HCT116 (cell line): ENCODE measurements at regions not wholly inside any gene's neighbourhood (a gene's known extent, or its start where the extent isn't known, plus 50 kb on each side); places are given as distances from the start of the nearest gene placed in this dataset.

ENCODE experiments used
- ATAC-seq: fragments of 200-7000 bp; cut with Tn5 transposase; 2 replicates; pipeline ENCODE4 v1.9.1; 2020; ENCODE audit warnings: mild to moderate bottlenecking, moderate library complexity
- BruUV-seq: library from RNA; stranded (reverse); fragments of 400-500 nt; replicated peaks from 2 replicates; lab custom pipeline; 2021; lab: Mats Ljungman, UMichigan
- CTCF ChIA-PET: fragments of 300-600 bp; sonication (Branson Sonifier 250); formaldehyde crosslinking; loops from one replicate; lab custom pipeline; 2021; ENCODE audit warnings: antibody characterized with exemption; lab: Charles Lee
- POLR2A ChIA-PET: fragments of 300-600, 350-600 bp; sonication (Branson Sonifier 250); formaldehyde crosslinking; loops from one replicate; lab custom pipeline; 2021; ENCODE audit warnings: antibody characterized with exemption; lab: Charles Lee
- RAD21 ChIA-PET, 2 experiments: fragments of 300-600 bp; sonication (Branson Sonifier 250); formaldehyde crosslinking; loops; one replicate each; lab custom pipeline; 2023; ENCODE audit warnings: low total read pairs in 2 of 2; ENCODE audit not compliant: uncharacterized antibody in 2 of 2, unreplicated experiment in 2 of 2, low non-redundant PET in 1 of 2; lab: Charles Lee
- DNase-seq: peaks from one replicate; pipeline ENCODE4 v3.0.0-alpha.2; 2010; ENCODE audit warnings: low read depth, low spot score
- H2AFZ ChIP-seq: fragments of 200-600 bp; shearing (Covaris generic), sonication (generic); 2 replicates; pipeline ENCODE4 v1.6.1; 2017; ENCODE audit warnings: low read depth, mixed run types, mixed read lengths, antibody characterized with exemption, low read length; ENCODE audit not compliant: poor library complexity, severe bottlenecking
- H3K27ac ChIP-seq: 2 replicates; pipeline ENCODE4 v1.5.1; 2012; ENCODE audit warnings: low read depth, low read length
- H3K27me3 ChIP-seq: fragments of 200-600 bp; sonication (generic); 2 replicates; pipeline ENCODE4 v1.6.1; 2016; ENCODE audit warnings: mixed run types, low read length, mixed read lengths; ENCODE audit not compliant: insufficient read depth
- H3K36me3 ChIP-seq, 2 experiments: fragments of 200-500 bp in 1 of 2; fragments of 200-600 bp in 1 of 2; sonication (Bioruptor generic) in 1 of 2; sonication (generic) in 1 of 2; 2 replicates each; pipeline versions ENCODE4 v1.5.1 to v1.6.1; 2014 to 2016; ENCODE audit warnings: low read length in 2 of 2, inconsistent platforms in 1 of 2, mixed read lengths in 1 of 2, mixed run types in 1 of 2; ENCODE audit not compliant: insufficient read depth in 2 of 2, control insufficient read depth in 1 of 2
- H3K4me1 ChIP-seq, 2 experiments: fragments of 200-600 bp in 1 of 2; sonication (generic) in 1 of 2; 2 replicates each; pipeline versions ENCODE4 v1.5.1 to v1.6.1; 2012 to 2017; ENCODE audit warnings: low read length in 2 of 2, inconsistent platforms in 1 of 2, mild to moderate bottlenecking in 1 of 2, mixed read lengths in 1 of 2, mixed run types in 1 of 2, moderate library complexity in 1 of 2; ENCODE audit not compliant: insufficient read depth in 2 of 2, control insufficient read depth in 1 of 2
- H3K4me2 ChIP-seq: fragments of 200-600 bp; sonication (generic); 2 replicates; pipeline ENCODE4 v1.6.1; 2017; ENCODE audit warnings: mixed run types, low read length, mixed read lengths
- H3K4me3 ChIP-seq, 2 experiments: fragments of 200-600 bp in 1 of 2; sonication (generic) in 1 of 2; replicated peaks in 1 of 2; 2 replicates each; pipeline ENCODE4 v1.5.1; 2011 to 2016; ENCODE audit warnings: low read length in 2 of 2, control low read depth in 1 of 2, low read depth in 1 of 2, mild to moderate bottlenecking in 1 of 2, mixed read lengths in 1 of 2, mixed run types in 1 of 2
- H3K79me2 ChIP-seq: fragments of 200-600 bp; sonication (generic); 2 replicates; pipeline ENCODE4 v1.6.1; 2017; ENCODE audit warnings: mild to moderate bottlenecking, mixed run types, low read length, moderate library complexity, mixed read lengths; ENCODE audit not compliant: insufficient read depth
- H3K9ac ChIP-seq: fragments of 200-600 bp; sonication (generic); 2 replicates; pipeline ENCODE4 v1.6.1; 2016; ENCODE audit warnings: low read length, mixed read lengths
- H3K9me2 ChIP-seq: fragments of 200-600 bp; sonication (generic), shearing (Covaris generic); 2 replicates; pipeline ENCODE4 v1.6.1; 2017; ENCODE audit warnings: mixed run types, mild to moderate bottlenecking, moderate library complexity; ENCODE audit not compliant: insufficient read depth
- H3K9me3 ChIP-seq, 2 experiments: fragments of 200-500 bp in 1 of 2; fragments of 200-600 bp in 1 of 2; sonication (Bioruptor generic) in 1 of 2; sonication (generic) in 1 of 2; 2 replicates each; pipeline ENCODE4 v1.6.1; 2014 to 2017; ENCODE audit warnings: low read length in 2 of 2, mixed read lengths in 2 of 2, inconsistent platforms in 1 of 2, low read depth in 1 of 2, mild to moderate bottlenecking in 1 of 2, mixed run types in 1 of 2, moderate library complexity in 1 of 2; ENCODE audit not compliant: control insufficient read depth in 1 of 2, insufficient read depth in 1 of 2
- H4K20me1 ChIP-seq: fragments of 200-600 bp; sonication (generic), shearing (Covaris generic); 2 replicates; pipeline ENCODE4 v1.6.1; 2017; ENCODE audit warnings: mixed run types, mild to moderate bottlenecking, moderate library complexity; ENCODE audit not compliant: insufficient read depth
- CBX3 ChIP-seq: IDR thresholded peaks from 2 replicates; pipeline ENCODE4 v1.6.1; 2012; ENCODE audit warnings: low read depth
- CEBPB ChIP-seq: IDR thresholded peaks from 2 replicates; pipeline ENCODE4 v1.6.1; 2012; ENCODE audit warnings: low read depth
- ELF1 ChIP-seq: IDR thresholded peaks from 2 replicates; pipeline ENCODE4 v1.6.1; 2012; ENCODE audit warnings: low read depth, borderline replicate concordance
- EZH2 ChIP-seq: fragments of 200-600 bp; sonication (generic); IDR thresholded peaks from 2 replicates; pipeline ENCODE4 v1.6.1; 2017; ENCODE audit warnings: antibody characterized with exemption, mixed run types
- EZH2phosphoT487 ChIP-seq: fragments of 200-600 bp; IDR thresholded peaks from 2 replicates; pipeline ENCODE4 v1.6.1; 2018; ENCODE audit warnings: antibody characterized with exemption, borderline replicate concordance
- FOSL1 ChIP-seq: IDR thresholded peaks from 2 replicates; pipeline ENCODE4 v1.6.1; 2012; ENCODE audit warnings: low read depth
- POLR2AphosphoS5 ChIP-seq: IDR thresholded peaks from 2 replicates; pipeline ENCODE4 v1.6.1; 2011; ENCODE audit warnings: mild to moderate bottlenecking, low read depth, low read length, moderate library complexity
- RAD21 ChIP-seq: IDR thresholded peaks from 2 replicates; pipeline ENCODE4 v1.6.1; 2012; ENCODE audit warnings: low read depth, mild to moderate bottlenecking
- REST ChIP-seq: IDR thresholded peaks from 2 replicates; pipeline ENCODE4 v1.6.1; 2012; ENCODE audit warnings: low read depth
- SIN3A ChIP-seq: IDR thresholded peaks from 2 replicates; pipeline ENCODE4 v1.6.1; 2012; ENCODE audit warnings: low read depth
- ZFX ChIP-seq: fragments of 450-650 bp; IDR thresholded peaks from 2 replicates; pipeline ENCODE4 v1.6.1; 2017
- ZNF274 ChIP-seq: fragments of 200-500 bp; sonication (Bioruptor generic); IDR thresholded peaks from 2 replicates; pipeline ENCODE4 v1.6.1; 2014; ENCODE audit warnings: mild to moderate bottlenecking, low read depth, low read length, inconsistent platforms
- intact Hi-C: fragments of 100-400 bp; cut with micrococcal nuclease; formaldehyde crosslinking; loops from 2 replicates; pipeline ENCODE4 v1.10.0; 2022
- TF ChIP-seq, protein P1 (sequence below): IDR thresholded peaks from 2 replicates; pipeline ENCODE4 v1.6.1; 2012
- TF ChIP-seq, protein P2 (sequence below), 3 experiments: fragments of 200-600 bp in 1 of 3; sonication (generic) in 1 of 3; IDR thresholded peaks in 2 of 3; conservative IDR thresholded peaks in 1 of 3; 2 replicates each; pipeline ENCODE4 v1.5.1; 2012 to 2017; ENCODE audit warnings: low read depth in 2 of 3, low read length in 2 of 3, antibody characterized with exemption in 1 of 3, borderline replicate concordance in 1 of 3, control low read depth in 1 of 3, mild to moderate bottlenecking in 1 of 3, mixed read lengths in 1 of 3, mixed run types in 1 of 3, moderate library complexity in 1 of 3; ENCODE audit not compliant: insufficient read depth in 1 of 3
- TF ChIP-seq, protein P3 (sequence below): IDR thresholded peaks from 2 replicates; pipeline ENCODE4 v1.6.1; 2011; ENCODE audit warnings: mild to moderate bottlenecking, low read length, moderate library complexity; ENCODE audit not compliant: insufficient replicate concordance; ENCODE audit errors: extremely low read depth

DNA sequence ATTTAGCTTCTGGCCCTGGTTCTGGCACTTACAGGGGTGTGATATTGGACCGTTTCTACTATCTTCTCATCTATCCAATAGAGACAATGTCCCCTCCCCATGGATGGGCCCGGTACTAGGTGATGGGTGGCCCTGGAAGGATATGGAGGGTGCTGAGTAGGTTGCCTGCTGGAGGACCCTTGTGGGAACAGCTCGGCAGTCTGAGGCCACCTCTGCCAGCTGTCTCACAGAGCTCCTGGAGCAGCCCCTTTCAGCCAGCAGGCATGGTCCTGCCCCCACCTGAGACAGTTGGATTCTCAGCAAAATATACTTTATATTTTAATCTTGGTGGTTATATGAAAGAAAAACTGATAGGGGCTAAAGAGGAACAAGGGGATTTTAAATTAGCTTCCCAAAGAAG, 101.0 kb upstream of the LMO4 start:
- RAD21 ChIA-PET = no interaction called here
- no peak overlapping the region for H3K9ac ChIP-seq
- no peak for DNase-seq
- no peak overlapping the region for H3K27ac ChIP-seq
- H3K36me3 ChIP-seq = no peaks in the 10 kb centered on the region
- no peak overlapping the region for H3K4me3 ChIP-seq
- H3K27me3 ChIP-seq = no peaks in the 10 kb centered on the region
- H3K79me2 ChIP-seq = no peaks in the 10 kb centered on the region
- intact Hi-C loops = no loop called here
- POLR2A ChIA-PET = no interaction called here
- no peaks in the 10 kb centered on the region for H3K9me3 ChIP-seq
- H4K20me1 ChIP-seq = no peaks in the 10 kb centered on the region
- BruUV-seq = no TSS peak
- CTCF ChIA-PET = no interaction called here
- peaks cover 0 to 22% of the 10 kb centered on the region in 2 experiments; a peak in 2 of 4 replicates for H3K4me1 ChIP-seq
- no peaks in the 10 kb centered on the region for H3K9me2 ChIP-seq
- no peak for TF ChIP-seq CEBPB
- no peak for TF ChIP-seq EZH2
- no peak for TF ChIP-seq ZFX
- TF ChIP-seq POLR2AphosphoS5 = no peak
- TF ChIP-seq SIN3A = no peak
- TF ChIP-seq FOSL1 = no peak
- no peak for TF ChIP-seq CBX3
- TF ChIP-seq, protein P1, sequence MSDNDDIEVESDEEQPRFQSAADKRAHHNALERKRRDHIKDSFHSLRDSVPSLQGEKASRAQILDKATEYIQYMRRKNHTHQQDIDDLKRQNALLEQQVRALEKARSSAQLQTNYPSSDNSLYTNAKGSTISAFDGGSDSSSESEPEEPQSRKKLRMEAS = no peak
- TF ChIP-seq RAD21 = no peak
- no peak for TF ChIP-seq ZNF274
- TF ChIP-seq EZH2phosphoT487 = no peak
- no peak for TF ChIP-seq REST
- no peak for TF ChIP-seq ELF1
- TF ChIP-seq, protein P2, sequence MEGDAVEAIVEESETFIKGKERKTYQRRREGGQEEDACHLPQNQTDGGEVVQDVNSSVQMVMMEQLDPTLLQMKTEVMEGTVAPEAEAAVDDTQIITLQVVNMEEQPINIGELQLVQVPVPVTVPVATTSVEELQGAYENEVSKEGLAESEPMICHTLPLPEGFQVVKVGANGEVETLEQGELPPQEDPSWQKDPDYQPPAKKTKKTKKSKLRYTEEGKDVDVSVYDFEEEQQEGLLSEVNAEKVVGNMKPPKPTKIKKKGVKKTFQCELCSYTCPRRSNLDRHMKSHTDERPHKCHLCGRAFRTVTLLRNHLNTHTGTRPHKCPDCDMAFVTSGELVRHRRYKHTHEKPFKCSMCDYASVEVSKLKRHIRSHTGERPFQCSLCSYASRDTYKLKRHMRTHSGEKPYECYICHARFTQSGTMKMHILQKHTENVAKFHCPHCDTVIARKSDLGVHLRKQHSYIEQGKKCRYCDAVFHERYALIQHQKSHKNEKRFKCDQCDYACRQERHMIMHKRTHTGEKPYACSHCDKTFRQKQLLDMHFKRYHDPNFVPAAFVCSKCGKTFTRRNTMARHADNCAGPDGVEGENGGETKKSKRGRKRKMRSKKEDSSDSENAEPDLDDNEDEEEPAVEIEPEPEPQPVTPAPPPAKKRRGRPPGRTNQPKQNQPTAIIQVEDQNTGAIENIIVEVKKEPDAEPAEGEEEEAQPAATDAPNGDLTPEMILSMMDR (IDR thresholded peaks at IDR 0.05 in 2 of 3, conservative IDR thresholded peaks at IDR 0.05 in 1 of 3; ENCODE audit: borderline replicate concordance in 1 of 3, insufficient read depth in 1 of 3, low read depth in 2 of 3, low read length in 2 of 3) = no peak
- TF ChIP-seq, protein P3, sequence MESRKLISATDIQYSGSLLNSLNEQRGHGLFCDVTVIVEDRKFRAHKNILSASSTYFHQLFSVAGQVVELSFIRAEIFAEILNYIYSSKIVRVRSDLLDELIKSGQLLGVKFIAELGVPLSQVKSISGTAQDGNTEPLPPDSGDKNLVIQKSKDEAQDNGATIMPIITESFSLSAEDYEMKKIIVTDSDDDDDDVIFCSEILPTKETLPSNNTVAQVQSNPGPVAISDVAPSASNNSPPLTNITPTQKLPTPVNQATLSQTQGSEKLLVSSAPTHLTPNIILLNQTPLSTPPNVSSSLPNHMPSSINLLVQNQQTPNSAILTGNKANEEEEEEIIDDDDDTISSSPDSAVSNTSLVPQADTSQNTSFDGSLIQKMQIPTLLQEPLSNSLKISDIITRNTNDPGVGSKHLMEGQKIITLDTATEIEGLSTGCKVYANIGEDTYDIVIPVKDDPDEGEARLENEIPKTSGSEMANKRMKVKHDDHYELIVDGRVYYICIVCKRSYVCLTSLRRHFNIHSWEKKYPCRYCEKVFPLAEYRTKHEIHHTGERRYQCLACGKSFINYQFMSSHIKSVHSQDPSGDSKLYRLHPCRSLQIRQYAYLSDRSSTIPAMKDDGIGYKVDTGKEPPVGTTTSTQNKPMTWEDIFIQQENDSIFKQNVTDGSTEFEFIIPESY = no peak
- no peak overlapping the region for H3K4me2 ChIP-seq
- H2AFZ ChIP-seq = no peak overlapping the region
- no peak for ATAC-seq
